ENCODE measurements at regions not wholly inside any gene's neighbourhood (a gene's known extent, or its start where the extent isn't known, plus 50 kb on each side); places are given as distances from the start of the nearest gene placed in this dataset.
A peak's percentile ranks its signal among the peaks of the same experiment; 100 is the strongest.
"Not testable (repeated sequence)": the region's sequence is repeated elsewhere in the genome, so short reads cannot be mapped to it uniquely, and the experiment has no call there.

DNA sequence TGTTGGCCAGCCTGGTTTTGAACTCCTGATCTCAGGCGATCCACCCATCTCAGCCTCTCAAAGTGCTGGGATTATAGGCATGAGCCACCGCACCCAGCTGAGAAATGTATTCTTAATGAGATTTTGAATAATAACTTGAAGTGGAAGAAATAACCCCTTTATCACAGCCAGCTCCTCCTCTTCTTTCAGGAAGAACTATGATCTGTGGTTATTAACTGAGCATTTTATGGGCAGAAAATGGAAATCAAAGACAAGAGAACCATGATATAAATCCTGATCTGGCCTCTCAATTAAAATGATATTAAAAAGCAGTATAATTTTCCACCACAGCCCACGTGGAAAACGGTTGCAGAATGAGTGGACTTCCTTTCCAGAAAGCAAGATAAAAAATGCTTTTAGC, 206.6 kb downstream of the PRELID2 start:
- no peak for DNase-seq (ENCODE audit: low read depth)
- POLR2A ChIA-PET: no interaction called here
- Histone ChIP-seq H3K36me3 (ENCODE audit: control insufficient read depth, insufficient read depth, low read length) (no peaks in the 10 kb centered on the region), H3K4me3 (ENCODE audit: low read depth, low read length) (no peak overlapping the region), H3K27me3 (ENCODE audit: control insufficient read depth, insufficient read depth, low read length) (no peaks in the 10 kb centered on the region)
- CTCF ChIA-PET: interaction anchor here (1.6 kb wide), 1 partner anchor 8 kb away, joined by 5 read pairs; no protein-coding TSS in a partner anchor
- TF ChIP-seq, protein P1, sequence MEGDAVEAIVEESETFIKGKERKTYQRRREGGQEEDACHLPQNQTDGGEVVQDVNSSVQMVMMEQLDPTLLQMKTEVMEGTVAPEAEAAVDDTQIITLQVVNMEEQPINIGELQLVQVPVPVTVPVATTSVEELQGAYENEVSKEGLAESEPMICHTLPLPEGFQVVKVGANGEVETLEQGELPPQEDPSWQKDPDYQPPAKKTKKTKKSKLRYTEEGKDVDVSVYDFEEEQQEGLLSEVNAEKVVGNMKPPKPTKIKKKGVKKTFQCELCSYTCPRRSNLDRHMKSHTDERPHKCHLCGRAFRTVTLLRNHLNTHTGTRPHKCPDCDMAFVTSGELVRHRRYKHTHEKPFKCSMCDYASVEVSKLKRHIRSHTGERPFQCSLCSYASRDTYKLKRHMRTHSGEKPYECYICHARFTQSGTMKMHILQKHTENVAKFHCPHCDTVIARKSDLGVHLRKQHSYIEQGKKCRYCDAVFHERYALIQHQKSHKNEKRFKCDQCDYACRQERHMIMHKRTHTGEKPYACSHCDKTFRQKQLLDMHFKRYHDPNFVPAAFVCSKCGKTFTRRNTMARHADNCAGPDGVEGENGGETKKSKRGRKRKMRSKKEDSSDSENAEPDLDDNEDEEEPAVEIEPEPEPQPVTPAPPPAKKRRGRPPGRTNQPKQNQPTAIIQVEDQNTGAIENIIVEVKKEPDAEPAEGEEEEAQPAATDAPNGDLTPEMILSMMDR (IDR thresholded peaks at IDR 0.05; ENCODE audit: insufficient read depth, low read depth, low read length): no peak

DNA sequence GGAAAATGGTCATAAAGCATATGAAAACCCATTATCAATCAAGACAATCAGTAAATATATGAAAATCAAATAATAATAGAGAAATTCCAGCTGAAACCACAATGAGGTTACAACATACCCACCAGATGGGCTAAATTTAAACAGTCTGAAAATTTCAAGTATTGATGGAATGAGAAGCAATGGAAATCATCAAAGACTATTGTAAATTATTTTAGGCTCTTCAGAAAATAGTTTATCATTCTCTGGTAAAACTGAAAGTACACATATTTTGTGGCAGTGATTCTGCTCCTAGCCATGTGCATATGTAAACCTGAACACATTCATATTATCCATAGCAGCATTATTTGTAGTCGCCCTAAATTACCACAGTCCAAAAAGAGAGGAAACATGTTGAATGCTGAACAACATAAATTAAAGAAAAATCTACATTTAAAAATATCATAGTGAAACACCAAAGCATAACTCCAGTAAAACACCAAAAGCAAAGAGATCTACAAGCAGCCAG, 215.3 kb downstream of the PRELID2 start:
- Histone ChIP-seq H3K27me3 (ENCODE audit: control insufficient read depth, insufficient read depth, low read length) (no peaks in the 10 kb centered on the region), H3K36me3 (ENCODE audit: control insufficient read depth, insufficient read depth, low read length) (no peaks in the 10 kb centered on the region), H3K4me3 (ENCODE audit: low read depth, low read length) (no peak overlapping the region)
- POLR2A ChIA-PET: interaction anchor here (0.6 kb wide), 1 partner anchor 67 kb away, joined by 4 read pairs; no protein-coding TSS in a partner anchor
- DNase-seq (ENCODE audit: low read depth): peak; percentile 29
- TF ChIP-seq, protein P1 (IDR thresholded peaks at IDR 0.05; ENCODE audit: insufficient read depth, low read depth, low read length): no peak
- CTCF ChIA-PET: no interaction called here

DNA sequence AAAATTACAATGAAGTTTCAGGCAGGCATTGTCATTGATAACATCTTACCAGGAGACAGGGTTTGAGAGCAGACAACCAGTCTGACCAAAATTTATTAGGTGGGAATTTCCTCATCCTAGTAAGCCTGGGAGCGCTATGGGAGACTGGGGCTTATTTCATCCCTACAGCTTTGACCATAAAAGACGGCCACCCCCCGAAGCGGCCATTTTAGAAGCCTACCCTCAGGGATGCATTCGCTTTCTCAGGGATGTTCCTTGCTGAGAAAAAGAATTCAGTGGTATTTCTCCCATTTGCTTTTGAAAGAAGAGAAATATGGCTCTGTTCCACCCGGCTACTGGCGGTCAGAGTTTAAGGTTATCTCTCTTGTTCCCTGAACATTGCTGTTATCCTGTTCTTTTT, 218.4 kb downstream of the PRELID2 start:
- POLR2A ChIA-PET; H3K4me3 ChIP-seq (ENCODE audit: low read depth, low read length); H3K36me3 ChIP-seq (ENCODE audit: control insufficient read depth, insufficient read depth, low read length); DNase-seq (ENCODE audit: low read depth); H3K27me3 ChIP-seq (ENCODE audit: control insufficient read depth, insufficient read depth, low read length); CTCF ChIA-PET: not testable (repeated sequence)

DNA sequence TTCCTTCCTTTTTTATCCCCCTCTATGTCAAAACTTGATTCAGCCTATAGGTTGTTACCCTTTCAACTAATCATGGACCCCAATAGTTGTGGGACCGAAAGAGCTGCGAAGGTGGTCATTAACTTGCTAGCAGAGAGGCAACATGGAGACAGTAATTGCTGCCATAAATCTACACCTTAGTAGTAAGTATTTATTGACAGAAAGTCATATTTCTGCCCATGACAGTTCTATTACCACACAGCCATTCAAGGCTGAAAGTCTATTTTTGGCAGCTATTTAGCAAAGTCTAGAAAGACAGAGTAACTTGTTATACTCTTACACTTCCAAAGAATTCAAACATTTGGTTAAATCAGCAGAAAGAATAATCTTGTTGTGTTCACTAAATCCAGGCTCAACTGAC, 236.2 kb downstream of the PRELID2 start:
- TF ChIP-seq, protein P1 (IDR thresholded peaks at IDR 0.05; ENCODE audit: insufficient read depth, low read depth, low read length): no peak
- H3K27me3 ChIP-seq (ENCODE audit: control insufficient read depth, insufficient read depth, low read length): no peaks in the 10 kb centered on the region
- POLR2A ChIA-PET: interaction anchor here (0.6 kb wide), 2 partner anchors 29 to 85 kb away, joined by 3 read pairs; no protein-coding TSS in a partner anchor
- CTCF ChIA-PET: no interaction called here
- no peak overlapping the region for H3K4me3 ChIP-seq (ENCODE audit: low read depth, low read length)
- DNase-seq (ENCODE audit: low read depth): no peak
- H3K36me3 ChIP-seq (ENCODE audit: control insufficient read depth, insufficient read depth, low read length): no peaks in the 10 kb centered on the region

DNA sequence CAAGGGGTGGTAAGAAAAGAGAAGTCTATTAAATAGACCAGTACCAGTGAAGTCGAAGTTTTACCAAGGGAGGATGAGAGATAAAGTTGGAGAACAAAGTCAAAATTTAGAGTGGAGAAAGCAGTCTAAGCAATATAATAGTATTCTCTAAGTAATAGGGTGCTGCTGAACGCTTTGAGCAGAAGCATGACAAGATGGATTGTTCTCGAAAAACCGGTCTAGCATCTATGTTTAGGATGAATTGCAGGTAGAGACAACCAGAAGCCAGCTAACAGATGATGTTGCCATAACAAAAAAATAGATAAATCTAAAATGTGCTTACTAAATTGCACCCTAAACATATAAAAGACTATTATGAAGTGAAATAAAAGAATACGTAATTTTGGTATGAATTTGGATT, 237.0 kb downstream of the PRELID2 start:
- no peak for DNase-seq (ENCODE audit: low read depth)
- CTCF ChIA-PET: no interaction called here
- Histone ChIP-seq H3K36me3 (ENCODE audit: control insufficient read depth, insufficient read depth, low read length) (no peaks in the 10 kb centered on the region), H3K4me3 (ENCODE audit: low read depth, low read length) (no peak overlapping the region), H3K27me3 (ENCODE audit: control insufficient read depth, insufficient read depth, low read length) (no peaks in the 10 kb centered on the region)
- POLR2A ChIA-PET: interaction anchor here (0.6 kb wide), 1 partner anchor 84 kb away, joined by 3 read pairs; no protein-coding TSS in a partner anchor
- TF ChIP-seq, protein P1 (IDR thresholded peaks at IDR 0.05; ENCODE audit: insufficient read depth, low read depth, low read length): no peak

DNA sequence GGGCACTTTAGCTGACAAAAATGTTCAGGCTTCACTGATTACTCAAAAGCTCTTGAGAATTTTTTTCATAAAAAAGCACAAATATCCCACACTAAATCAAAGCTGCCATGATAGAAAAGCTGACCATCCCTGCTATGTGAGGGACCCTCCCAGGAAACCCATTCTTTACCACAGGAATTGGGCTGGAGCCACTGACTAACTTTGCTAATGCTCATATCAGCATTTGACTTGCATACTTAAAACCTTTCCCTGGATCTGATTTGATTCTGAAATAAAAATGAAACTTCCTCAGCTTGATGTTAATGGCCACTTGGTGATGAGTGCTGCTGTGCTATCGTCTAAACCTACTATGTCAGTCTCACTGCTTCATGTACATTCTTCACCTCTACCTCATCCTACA, 243.6 kb downstream of the PRELID2 start:
- CTCF ChIA-PET: interaction anchor here (0.6 to 1.4 kb wide), 3 partner anchors 9 to 125 kb away, joined by 3 to 4 read pairs (median 3); no protein-coding TSS in a partner anchor
- no peak overlapping the region for H3K4me3 ChIP-seq (ENCODE audit: low read depth, low read length)
- no peaks in the 10 kb centered on the region for H3K36me3 ChIP-seq (ENCODE audit: control insufficient read depth, insufficient read depth, low read length)
- TF ChIP-seq, protein P1 (IDR thresholded peaks at IDR 0.05; ENCODE audit: insufficient read depth, low read depth, low read length): no peak
- H3K27me3 ChIP-seq (ENCODE audit: control insufficient read depth, insufficient read depth, low read length): no peaks in the 10 kb centered on the region
- POLR2A ChIA-PET: no interaction called here
- DNase-seq (ENCODE audit: low read depth): no peak
